GM20431 (cell line): ENCODE measurements at regions not wholly inside any gene's neighbourhood (a gene's known extent, or its start where the extent isn't known, plus 50 kb on each side); places are given as distances from the start of the nearest gene placed in this dataset.

ENCODE experiments used
- in situ Hi-C: fragments of 300-500 bp; cut with MseI, MboI; formaldehyde crosslinking; loops from one replicate; pipeline ENCODE4 v1.15.0; 2020; ENCODE audit warnings: low sequenced_read_pairs; ENCODE audit not compliant: unreplicated experiment

DNA sequence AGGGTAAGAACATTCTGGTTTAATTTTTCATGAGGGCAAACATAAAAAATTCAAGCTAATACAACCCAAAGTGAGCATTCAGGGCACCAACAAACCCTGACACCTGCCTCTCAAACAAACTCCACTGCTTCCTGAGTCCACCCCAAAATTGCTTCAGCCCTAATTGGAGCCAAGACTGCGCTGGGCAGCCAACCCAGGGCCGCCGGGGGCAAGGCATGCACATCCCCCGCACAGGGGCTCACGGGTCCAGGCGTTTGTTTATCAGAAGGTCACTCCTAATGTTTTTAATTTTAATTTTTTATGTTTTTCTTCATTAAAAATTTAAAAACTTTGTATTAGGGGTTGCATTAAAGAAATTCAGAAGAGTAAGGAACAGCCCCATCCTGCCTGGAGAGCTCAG is 459.1 kb upstream of the CDH4 start:
- in situ Hi-C loops: no loop called here

DNA sequence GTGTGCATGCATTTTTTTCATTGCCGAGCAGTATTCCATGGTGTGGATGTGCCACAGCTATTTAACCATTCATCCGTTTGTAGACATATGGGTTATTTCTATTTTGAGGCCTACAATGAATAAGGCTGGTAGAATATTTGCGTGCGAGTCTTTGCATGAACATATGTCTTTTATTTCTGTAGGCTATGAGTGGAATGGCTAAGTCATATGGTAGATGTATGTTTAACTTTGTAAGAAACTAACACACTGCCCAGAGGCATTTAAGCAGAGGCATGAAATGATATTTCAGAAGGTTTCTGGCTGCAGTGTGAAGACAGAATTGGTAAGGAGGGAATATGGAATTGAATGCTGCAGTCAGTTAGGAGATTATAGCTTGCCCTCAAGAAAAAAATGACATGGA is 457.4 kb upstream of the CDH4 start:
- in situ Hi-C loops: no loop called here

DNA sequence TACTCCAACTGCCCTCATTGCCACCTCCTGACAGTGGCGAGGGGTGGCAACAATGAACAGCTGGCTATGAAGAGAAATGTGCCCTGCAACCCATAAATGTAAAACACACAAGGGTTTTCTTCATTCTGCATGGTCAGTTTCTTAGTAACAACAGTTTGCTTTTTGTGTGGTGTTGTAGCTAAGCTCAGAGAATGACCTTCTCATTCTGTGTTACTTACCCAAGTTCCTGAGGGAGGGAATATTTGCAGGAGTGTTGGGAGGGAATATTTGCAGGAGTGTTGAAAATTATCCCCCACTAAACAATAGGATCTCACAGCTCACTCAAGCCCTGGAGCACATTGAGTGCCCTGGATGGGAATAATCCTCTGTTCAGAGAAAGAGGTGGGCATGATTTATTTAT is 456.4 kb upstream of the CDH4 start:
- in situ Hi-C loops: no loop called here

DNA sequence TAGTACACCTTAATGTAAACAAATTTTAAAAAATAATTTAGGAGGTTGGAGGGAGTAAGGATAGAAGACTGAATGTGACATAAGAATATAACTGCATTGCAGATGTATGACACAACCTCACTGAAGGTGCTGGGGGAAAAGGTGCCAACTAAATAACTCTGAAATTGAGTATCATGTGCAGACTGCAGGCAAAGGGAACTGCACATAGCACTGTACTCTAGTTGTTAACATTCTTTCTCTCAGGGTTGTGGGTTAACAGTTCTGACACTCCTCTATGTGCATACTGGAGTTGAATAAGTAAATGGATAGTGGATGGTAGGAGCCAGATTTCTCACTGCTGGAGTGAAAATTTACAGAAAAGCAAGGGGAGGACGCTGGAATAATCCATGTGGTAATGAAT is 451.9 kb upstream of the CDH4 start:
- in situ Hi-C loops: no loop called here

DNA sequence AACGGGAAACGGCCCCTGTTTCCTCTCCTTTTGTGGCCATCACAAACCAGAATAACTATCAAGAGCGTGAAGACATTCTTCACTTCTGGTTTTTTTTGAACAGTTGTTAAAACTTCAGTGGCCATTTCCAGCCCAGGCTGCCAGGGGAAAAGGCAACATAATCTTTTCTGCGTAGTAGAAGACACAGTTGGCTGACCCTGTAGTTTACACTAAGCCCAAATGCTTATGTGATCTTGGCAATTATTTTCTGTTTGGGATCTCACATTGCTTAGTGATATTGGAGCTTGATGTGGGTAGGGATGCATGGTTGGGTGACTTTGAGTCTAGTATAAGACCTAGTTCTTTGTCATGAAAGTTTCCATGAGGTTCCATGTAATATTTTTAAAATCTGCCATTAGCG is 449.4 kb upstream of the CDH4 start:
- in situ Hi-C loops: no loop called here

DNA sequence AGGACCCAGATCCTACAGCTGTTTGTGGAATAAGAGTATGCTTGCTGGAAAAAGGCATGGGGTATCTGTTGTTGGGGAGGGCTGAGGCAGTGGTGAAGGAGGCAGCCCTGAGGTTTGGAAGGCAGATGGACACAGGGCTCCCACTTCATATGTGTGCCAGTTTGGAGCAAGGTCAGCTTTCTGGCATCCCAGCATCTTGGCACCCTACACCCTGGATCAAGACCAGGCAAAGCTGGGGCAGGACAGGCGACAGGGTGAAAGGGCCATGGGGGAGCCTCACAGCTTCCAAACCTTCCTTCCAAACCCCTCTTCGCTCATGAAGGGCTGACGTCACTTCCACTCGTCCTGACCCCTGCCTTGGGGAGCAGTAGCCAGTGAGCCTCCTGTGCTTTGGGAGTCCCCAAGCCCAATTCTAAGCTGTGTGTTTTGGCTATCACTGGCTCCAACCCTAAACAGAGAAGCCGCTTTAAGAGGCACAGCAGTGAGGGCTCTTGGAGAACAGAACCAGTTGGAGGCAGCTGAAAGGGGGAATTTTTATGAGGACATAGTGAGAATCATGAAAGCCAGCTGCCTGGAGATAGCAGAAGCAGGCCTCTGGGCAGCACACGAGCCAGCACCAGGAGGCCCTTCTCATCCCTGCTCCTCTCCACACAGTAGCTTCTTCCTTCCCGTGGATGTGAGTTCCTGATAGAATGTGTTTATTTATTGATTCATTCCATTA is 448.6 kb upstream of the CDH4 start:
- in situ Hi-C loops: no loop called here

DNA sequence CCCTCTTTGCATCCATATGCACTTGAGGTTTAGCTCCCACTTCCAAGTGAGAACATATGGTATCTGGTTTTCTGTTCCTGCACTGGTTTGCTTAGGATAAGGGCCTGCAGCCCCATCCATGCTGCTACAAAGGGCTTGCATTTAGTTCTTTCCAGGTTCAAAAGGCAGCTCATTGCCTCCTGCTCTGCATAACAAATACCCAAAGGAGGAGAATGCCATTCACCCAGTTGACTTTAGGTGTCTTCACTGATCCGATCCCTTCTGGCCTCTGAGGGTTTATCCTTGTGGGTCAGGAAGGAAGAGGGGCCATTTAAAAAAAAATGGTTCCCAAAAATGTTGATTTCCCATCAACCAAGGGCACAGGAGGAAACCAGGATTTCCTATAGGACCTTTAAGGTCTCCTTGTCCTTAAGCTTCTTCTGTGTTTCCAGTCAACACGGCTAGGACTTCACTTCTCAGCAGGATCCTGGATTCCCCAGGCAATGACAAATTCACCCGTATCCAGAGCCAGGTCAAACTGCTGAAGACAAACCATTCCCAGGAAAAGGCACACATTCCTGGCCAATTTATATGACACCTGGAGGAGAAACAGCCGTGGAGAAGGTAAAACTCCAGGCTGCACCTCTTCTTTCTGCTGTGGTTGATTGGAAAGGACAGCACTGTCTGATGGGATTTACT is 447.7 kb upstream of the CDH4 start:
- in situ Hi-C loops: no loop called here

DNA sequence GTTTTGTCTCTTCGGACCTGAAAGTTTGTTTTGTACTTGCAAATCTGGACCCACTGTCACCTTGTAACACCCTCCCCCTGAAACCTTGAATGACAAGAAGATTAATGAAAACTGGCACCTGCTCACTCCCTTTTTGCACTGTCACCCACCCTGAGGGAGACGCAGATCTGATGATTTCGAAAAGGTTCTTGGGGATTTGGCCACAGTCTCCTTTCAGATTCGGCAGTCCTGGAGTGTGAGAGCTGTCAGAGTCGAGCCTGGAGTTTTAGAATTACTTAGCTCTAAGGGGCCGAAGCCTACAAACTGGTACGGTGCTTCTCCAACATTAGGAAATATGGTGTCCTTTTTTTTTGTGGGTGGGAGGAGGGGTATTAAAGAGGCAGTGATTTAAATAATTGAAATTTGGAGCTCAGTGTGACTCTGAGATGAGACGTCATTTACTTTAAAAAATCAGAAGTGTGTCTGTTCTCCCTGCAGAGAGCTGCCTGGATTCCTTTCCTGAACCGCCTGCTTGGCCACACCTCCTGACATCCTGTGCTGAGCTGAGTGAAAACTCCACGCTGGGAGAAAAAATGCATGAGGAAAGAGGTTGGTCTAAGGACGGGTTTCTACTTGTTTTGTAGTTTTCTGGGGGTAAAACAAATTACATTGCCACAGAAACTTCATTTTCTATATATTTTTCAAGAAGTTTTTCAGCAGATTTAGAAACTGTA is 447.0 kb upstream of the CDH4 start:
- in situ Hi-C loops: no loop called here

DNA sequence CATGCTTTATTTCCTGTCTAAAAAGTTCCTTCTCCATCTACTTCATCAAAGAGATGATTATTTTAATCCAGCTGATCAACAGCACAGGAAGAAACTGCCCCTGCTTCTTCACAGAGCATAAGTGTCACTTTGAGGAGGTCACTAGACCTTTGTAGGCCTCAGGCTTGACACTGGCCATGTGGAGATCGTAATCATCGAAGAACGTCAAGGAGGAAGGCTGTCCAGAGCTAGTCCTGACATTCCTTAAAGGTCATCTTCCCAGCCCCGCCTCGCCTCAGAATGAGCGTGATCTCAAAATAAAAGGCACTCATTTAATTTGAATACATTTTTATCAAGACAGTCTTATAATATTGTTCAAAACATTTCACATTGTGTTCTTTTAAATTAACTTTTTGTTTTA is 445.7 kb upstream of the CDH4 start:
- in situ Hi-C loops: no loop called here

DNA sequence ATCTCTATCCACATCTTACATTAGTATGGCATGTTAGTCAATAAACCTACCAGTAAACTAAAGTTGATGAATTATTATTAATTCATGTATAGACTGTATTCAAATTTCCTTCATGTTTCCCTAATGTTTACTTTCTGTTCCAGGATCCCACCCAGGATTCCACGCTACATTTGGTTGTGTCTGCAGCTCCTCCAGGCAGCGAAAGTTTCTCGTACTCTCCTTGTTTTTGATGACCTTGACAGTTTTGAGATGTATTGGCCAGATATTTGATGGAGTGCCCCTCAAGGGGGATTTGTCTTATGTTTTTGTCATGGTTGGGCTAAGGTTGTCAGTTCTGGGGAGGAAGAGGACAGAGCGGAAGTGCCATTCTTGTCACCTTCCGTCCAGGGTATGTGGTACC is 445.2 kb upstream of the CDH4 start:
- in situ Hi-C loops: no loop called here

DNA sequence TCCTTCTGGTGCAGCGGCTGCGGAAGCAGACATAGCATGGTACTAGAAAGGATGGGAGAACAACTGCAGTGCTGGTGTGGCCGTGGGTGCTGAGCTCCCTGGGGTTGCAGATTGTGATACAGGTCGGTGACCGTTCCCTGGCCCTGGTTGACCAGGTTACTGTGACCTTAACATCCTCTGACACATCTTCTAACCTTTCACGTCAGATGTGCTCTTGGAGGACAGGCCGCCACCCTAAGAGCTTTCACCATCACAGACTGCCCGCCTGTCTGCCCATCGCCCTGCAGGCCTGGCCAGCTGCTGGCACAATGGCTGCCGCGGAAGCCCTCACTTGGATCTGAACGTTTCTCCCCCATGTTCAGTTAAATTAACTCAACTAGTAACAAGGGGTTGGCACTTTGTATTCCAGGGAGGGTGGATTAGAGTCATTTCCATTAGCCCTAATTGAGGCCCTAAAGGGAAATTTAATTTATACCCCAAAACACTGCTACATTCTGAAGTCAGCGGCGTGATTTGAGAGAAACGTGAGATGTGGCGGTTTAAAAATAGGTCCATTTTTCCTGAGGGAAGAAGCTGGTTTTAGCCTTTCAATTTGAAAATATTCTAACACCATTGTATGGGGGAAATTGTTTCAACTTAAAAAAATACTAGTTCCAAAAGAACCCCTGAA is 443.9 kb upstream of the CDH4 start:
- in situ Hi-C loops: no loop called here

DNA sequence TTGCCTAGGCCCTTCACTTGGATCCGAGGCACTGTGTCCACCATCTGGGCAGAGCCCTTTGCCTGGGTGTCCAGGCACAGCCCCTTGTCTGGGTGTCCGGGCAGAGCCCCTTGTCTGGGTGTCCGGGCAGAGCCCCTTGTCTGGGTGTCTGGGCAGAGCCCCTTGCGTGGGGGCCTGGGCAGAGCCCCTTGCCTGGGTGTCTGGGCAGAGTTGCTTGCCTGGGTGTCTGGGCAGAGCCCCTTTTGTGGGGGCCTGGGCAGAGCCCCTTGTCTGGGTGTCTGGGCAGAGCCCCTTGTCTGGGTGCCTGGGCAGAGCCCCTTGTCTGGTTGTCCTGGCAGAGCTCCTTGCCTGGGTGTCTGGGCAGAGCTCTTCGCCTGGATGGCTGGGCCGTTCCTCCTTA is 443.4 kb upstream of the CDH4 start:
- in situ Hi-C loops: no loop called here

DNA sequence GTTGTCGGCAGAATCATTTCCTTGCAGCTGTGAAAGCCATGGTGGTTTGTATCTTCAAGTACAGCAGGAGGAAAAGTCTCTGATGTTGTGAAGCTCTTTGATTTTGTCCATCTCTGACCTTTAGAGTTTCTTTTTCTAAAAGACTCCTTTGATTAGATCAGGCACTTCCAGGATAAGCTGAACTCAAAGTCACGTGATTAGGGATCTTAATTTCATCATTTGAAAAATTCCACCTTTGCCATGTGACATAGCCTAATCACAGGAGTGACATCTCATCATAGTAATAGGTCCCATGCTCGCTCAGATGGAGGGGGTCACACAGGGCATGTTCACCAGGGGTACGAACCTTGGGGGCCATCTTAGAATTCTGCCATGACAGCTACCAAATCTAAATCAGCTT is 441.5 kb upstream of the CDH4 start:
- in situ Hi-C loops: no loop called here

DNA sequence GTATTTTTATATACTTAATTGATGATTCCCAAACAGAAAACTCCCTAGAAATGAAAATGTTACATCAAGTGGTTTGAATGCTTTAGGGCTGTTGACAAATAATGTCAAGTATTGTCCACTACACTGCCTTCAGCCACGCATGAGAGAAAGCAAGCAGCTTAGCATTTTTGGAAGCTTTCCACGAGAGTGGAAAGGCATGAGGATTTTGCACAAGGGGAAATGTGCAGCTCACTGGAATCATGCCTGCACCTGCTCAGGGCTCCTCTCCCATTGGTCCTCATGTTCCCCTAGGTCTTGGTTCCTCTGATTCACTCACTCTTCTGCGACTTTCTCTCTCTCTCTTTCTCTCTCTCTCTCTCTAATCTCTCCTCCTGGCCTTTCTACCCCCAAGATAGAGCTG is 439.5 kb upstream of the CDH4 start:
- in situ Hi-C loops: no loop called here

DNA sequence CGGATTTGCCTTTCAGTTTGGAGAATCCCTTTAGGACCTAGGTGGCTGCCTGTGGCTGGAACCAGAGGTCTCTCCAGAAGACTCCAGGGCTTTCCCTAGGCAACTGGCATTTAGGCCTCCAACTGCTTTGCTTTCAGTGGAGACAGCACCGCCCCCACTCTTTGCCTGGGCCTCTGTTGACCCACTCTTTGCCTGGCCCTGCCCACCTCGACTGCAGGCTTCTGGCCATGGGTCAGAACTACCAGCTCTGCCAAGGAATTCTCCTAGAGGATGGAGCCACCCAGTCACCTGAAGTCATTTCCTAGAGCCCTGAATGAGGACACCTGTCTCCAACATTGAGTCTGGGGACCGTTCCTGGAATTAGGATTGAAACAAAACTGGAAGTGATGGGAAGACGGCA is 439.0 kb upstream of the CDH4 start:
- in situ Hi-C loops: no loop called here

DNA sequence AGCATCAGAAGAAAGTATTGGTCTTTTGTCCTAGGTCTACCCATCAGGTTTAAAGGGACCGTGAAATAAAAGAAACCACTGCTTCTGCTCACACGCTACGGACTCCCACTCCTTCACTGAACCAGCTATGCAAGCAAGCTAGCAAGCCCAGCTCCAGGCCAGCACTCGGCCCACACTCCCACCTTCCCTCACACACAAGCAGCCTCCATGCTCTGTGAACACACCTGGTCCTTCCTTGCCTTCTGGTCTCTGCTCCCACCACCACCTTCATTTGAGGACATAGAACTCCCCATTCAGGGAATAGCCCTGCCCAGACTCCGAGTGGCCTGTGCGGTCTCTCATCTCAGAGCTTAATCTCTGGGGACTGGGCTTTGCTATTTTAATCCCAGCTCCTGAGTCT is 436.4 kb upstream of the CDH4 start:
- in situ Hi-C loops: no loop called here

DNA sequence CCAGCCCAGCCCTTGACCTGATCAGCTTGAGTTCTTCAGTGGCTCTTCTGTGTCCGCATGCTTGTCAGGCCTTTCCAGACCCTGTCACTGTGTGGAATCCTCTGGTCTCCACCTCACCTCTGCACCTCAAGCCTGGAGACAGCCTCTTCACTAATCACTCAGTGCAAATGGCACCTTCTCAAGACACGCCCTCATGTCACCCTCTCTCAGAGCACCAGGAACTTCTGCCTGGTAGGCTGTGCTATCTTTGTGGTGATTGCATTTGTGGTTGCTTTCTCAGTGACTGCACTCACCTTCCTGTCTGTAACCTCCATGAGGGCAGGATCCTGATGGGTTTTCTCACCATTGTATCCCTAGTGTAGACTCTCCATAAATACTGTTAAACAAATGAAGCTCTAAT is 435.2 kb upstream of the CDH4 start:
- in situ Hi-C loops: no loop called here

DNA sequence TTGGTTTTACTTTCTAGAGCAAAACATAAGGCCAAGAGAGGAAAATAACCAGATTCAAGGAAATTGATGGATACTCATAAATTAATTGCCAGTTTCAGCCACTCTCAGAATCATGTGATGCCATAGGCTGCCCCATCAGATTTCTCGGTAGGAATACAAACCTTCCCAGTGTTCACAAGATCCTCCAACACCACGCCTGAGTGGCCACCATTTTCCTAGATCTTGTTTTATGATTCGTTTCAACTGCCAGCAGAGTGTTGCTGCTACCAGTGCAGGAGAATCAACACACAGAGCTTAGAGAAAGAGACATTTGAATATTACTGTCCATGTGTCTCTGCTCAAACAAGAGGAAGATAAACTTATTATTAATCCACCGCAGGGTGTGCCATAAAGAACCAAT is 434.2 kb upstream of the CDH4 start:
- in situ Hi-C loops: no loop called here

DNA sequence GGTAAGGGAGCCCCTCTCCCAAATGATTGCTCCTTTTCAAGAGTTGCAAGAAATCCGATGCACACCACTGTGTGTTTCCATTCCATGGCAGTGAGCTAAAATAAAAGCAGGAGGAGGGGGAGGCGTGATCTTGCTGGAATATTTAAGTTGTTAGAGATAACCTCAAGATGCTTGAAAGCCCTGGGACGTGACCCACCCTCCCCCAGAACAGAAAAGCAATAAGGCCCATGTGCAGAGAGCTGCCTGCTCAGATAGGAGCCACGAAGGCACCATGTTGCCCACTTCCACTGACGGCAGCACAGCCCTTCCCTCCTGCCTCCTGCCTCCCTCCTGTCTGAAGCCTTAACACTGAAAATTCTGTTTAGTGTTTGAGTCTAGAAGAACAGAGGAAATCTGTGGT is 432.6 kb upstream of the CDH4 start:
- in situ Hi-C loops: no loop called here

DNA sequence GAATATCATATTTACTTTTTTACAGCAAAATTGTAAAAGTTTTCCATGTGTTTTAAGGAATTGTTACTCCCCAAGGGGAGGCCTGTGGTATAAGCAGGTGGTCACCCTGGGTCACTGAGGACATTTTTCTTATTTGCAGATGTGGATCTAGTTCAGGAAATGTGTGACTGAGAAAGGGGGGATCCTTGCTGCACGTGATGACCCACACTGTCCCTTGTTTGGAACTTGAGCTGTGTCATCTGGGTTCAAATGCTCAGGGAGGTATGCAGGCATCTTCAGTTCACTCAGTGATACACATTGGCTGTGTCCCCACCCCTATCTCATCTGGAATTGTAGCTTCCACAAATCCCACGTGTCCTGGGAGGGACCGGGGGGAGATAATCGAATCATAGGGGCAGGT is 431.9 kb upstream of the CDH4 start:
- in situ Hi-C loops: no loop called here

DNA sequence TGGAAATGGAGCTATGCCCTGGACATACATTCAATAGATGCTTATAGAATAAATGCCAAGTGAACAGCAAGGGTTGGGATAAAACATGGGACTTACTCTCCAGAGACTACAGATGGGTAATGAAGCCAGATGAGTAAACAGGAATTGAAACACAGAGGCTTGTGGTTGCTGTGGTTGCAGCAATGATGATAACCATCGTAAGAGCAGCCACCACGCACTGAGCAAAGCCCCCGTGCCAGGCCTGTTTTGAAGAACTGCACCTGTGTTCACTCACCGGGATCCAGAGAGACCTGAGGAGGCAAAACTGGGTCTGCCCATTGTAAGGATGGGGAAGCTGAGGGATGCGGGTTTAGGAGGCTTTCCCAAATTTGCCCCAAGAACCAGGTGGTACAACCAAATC is 431.1 kb upstream of the CDH4 start:
- in situ Hi-C loops: no loop called here
